ENCODE measurements at regions not wholly inside any gene's neighbourhood (a gene's known extent, or its start where the extent isn't known, plus 50 kb on each side); places are given as distances from the start of the nearest gene placed in this dataset.

- no peak for TF ChIP-seq CTCF (IDR thresholded peaks at IDR 0.05)
- TF ChIP-seq EP300 (IDR thresholded peaks at IDR 0.05; ENCODE audit: low read depth): no peak
- no peak for TF ChIP-seq POLR2A (IDR thresholded peaks at IDR 0.05)
- no peak for TF ChIP-seq POLR2AphosphoS5 (IDR thresholded peaks at IDR 0.05)
Observed at GRCh38 chr13:30529085-30529834, 63.5 kb upstream of the HMGB1 start.
